Endothelial cell of umbilical vein (primary cell): ENCODE measurements at regions not wholly inside any gene's neighbourhood (a gene's known extent, or its start where the extent isn't known, plus 50 kb on each side); places are given as distances from the start of the nearest gene placed in this dataset.

Experiments used
- BruUV-seq: library from RNA; stranded (reverse); fragments of 400-500 nt; replicated peaks from 2 replicates; lab custom pipeline; 2021; lab: Mats Ljungman, UMichigan
- CTCF ChIA-PET: fragments of 300-600, 350-600 bp; sonication (Branson Sonifier 250); formaldehyde crosslinking; loops from one replicate; lab custom pipeline; 2021; ENCODE audit warnings: antibody characterized with exemption, inconsistent platforms; lab: Charles Lee
- POLR2A ChIA-PET: fragments of 300-600, 350-600 bp; sonication (Branson Sonifier 250); formaldehyde crosslinking; loops from one replicate; lab custom pipeline; 2021; ENCODE audit warnings: antibody characterized with exemption, inconsistent platforms; lab: Charles Lee
- DNase-seq: peaks from one replicate; pipeline ENCODE4 v3.0.0-alpha.2; 2011; ENCODE audit warnings: low read depth, low spot score
- FAIRE-seq: peaks from 2 replicates; lab custom pipeline; 2011; peaks lifted over from hg19 to GRCh38; lab: Jason Lieb, UNC
- H2AFZ ChIP-seq: 2 replicates; pipeline ENCODE4 v1.6.0; 2012; ENCODE audit warnings: low read depth, low read length, control low read depth, inconsistent platforms
- H3K27ac ChIP-seq: 2 replicates; pipeline ENCODE4 v1.5.1; 2011; ENCODE audit warnings: low read depth, mild to moderate bottlenecking, control low read depth, low read length, moderate library complexity; ENCODE audit not compliant: insufficient read depth
- H3K27me3 ChIP-seq, 2 experiments: 2 replicates each; pipeline versions ENCODE4 v1.6.0 to v1.6.1; 2011; ENCODE audit warnings: low read length in 2 of 2, mixed read lengths in 1 of 2; ENCODE audit not compliant: control insufficient read depth in 2 of 2, insufficient read depth in 2 of 2
- H3K36me3 ChIP-seq, 2 experiments: 2 replicates in 1 of 2; 3 replicates in 1 of 2; pipeline ENCODE4 v1.5.1; 2011; ENCODE audit warnings: low read length in 2 of 2, mild to moderate bottlenecking in 1 of 2, moderate library complexity in 1 of 2; ENCODE audit not compliant: control insufficient read depth in 2 of 2, insufficient read depth in 2 of 2; ENCODE audit errors: extremely low read depth in 1 of 2
- H3K4me1 ChIP-seq: 3 replicates; pipeline ENCODE4 v1.5.1; 2011; ENCODE audit warnings: mild to moderate bottlenecking, low read length; ENCODE audit not compliant: control insufficient read depth, insufficient read depth; ENCODE audit errors: extremely low read depth
- H3K4me2 ChIP-seq: 2 replicates; pipeline ENCODE4 v1.6.1; 2011; ENCODE audit warnings: low read length, control low read depth, mixed read lengths; ENCODE audit not compliant: insufficient read depth
- H3K4me3 ChIP-seq, 3 experiments: fragments of 200-600 bp in 1 of 3; sonication (generic), shearing (Covaris generic) in 1 of 3; replicated peaks in 1 of 3; 2 replicates each; pipeline ENCODE4 v1.5.1; 2011 to 2016; ENCODE audit warnings: control low read depth in 3 of 3, low read length in 3 of 3, mild to moderate bottlenecking in 2 of 3, inconsistent platforms in 1 of 3, low read depth in 1 of 3, moderate library complexity in 1 of 3; ENCODE audit not compliant: insufficient read depth in 1 of 3
- H3K79me2 ChIP-seq: 2 replicates; pipeline ENCODE4 v1.6.0; 2012; ENCODE audit warnings: low read length, inconsistent platforms; ENCODE audit not compliant: control insufficient read depth, insufficient read depth
- H3K9ac ChIP-seq: replicated peaks from 2 replicates; pipeline ENCODE3; 2011; ENCODE audit warnings: low read length, control low read depth; ENCODE audit not compliant: insufficient read depth; ENCODE audit errors: extremely low read depth
- H3K9me1 ChIP-seq: replicated peaks from 3 replicates; pipeline ENCODE4 v1.6.0; 2011; ENCODE audit warnings: mild to moderate bottlenecking, low read length; ENCODE audit not compliant: control insufficient read depth, insufficient read depth; ENCODE audit errors: extremely low read depth
- H3K9me3 ChIP-seq: replicated peaks from 2 replicates; pipeline ENCODE4 v1.5.1; 2012; ENCODE audit warnings: low read length, inconsistent platforms; ENCODE audit not compliant: control insufficient read depth, insufficient read depth
- H4K20me1 ChIP-seq: replicated peaks from 2 replicates; pipeline ENCODE3; 2011; ENCODE audit warnings: mild to moderate bottlenecking, low read length; ENCODE audit not compliant: control insufficient read depth, insufficient read depth; ENCODE audit errors: extremely low read depth
- EZH2 ChIP-seq: IDR thresholded peaks from 2 replicates; pipeline ENCODE4 v1.6.1; 2012; ENCODE audit warnings: borderline replicate concordance, low read depth, mild to moderate bottlenecking, moderate library complexity, low read length, inconsistent platforms; ENCODE audit not compliant: severe bottlenecking
- FOS ChIP-seq: IDR thresholded peaks from 2 replicates; pipeline ENCODE4 v1.6.1; 2011; ENCODE audit warnings: mild to moderate bottlenecking, low read length, moderate library complexity, borderline replicate concordance; ENCODE audit not compliant: insufficient read depth
- GATA2 ChIP-seq: IDR thresholded peaks from 2 replicates; pipeline ENCODE4 v1.7.0; 2011; ENCODE audit warnings: low read depth, mild to moderate bottlenecking, moderate library complexity, mixed read lengths, low read length; ENCODE audit not compliant: insufficient read length, insufficient read depth
- JUN ChIP-seq: IDR thresholded peaks from 2 replicates; pipeline ENCODE4 v1.6.1; 2011; ENCODE audit warnings: borderline replicate concordance, low read depth; ENCODE audit not compliant: insufficient read length, insufficient read depth
- MYC ChIP-seq: IDR thresholded peaks from one replicate; pipeline ENCODE4 v1.6.1; 2011; ENCODE audit warnings: mild to moderate bottlenecking, low read depth, low read length
- POLR2A ChIP-seq: IDR thresholded peaks from 2 replicates; pipeline ENCODE4 v1.6.1; 2012; ENCODE audit warnings: low read depth, mild to moderate bottlenecking, control low read depth, low read length
- POLR2AphosphoS5 ChIP-seq: IDR thresholded peaks from 2 replicates; pipeline ENCODE4 v1.6.1; 2012; ENCODE audit warnings: low read depth, mild to moderate bottlenecking, control low read depth, low read length, moderate library complexity; ENCODE audit not compliant: insufficient read depth
- dilution Hi-C: fragments of 300-500 bp; cut with MboI; formaldehyde crosslinking; loops from one replicate; pipeline ENCODE4 v1.15.0; 2019; ENCODE audit warnings: low sequenced_read_pairs; ENCODE audit not compliant: extremely low pct_ligation_motif_present
- intact Hi-C: fragments of 100-400 bp; cut with micrococcal nuclease; formaldehyde crosslinking; loops from one replicate; pipeline ENCODE4 v1.10.0; 2022
- TF ChIP-seq, protein P1 (sequence below), 2 donors: IDR thresholded peaks; 1 replicate in 1 of 2; 2 replicates in 1 of 2; pipeline ENCODE4 v1.5.1; 2011; ENCODE audit warnings: low read length in 2 of 2, mild to moderate bottlenecking in 2 of 2, moderate library complexity in 2 of 2, control low read depth in 1 of 2, inconsistent platforms in 1 of 2, low read depth in 1 of 2; ENCODE audit not compliant: insufficient read depth in 1 of 2; ENCODE audit errors: extremely low read depth in 1 of 2
- TF ChIP-seq, protein P2 (sequence below): IDR thresholded peaks from 2 replicates; pipeline ENCODE4 v1.6.1; 2011; ENCODE audit not compliant: insufficient read depth, insufficient read length

DNA sequence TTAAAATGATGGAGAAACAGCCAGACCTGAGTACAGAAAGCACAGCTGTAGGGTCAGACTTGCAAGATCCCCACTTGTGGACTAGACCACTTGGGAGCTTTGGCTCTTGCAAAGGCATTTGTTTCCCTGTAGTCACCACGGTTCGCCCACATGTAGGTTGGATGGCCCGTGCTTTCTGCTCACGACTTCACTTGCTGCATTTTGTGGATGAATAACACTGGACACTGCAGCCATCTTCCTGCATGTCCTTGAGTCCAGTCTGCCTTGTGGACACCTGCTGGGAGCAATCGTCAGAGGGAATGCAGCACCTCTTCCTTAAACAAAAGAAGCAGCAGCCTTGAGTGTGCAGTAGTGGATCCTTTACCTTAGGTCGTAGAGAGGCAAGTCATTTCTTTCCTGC lies 372.9 kb upstream of the IRX2 start:
- FAIRE-seq (no peak), DNase-seq (no peak)
- intact Hi-C loops: no loop called here
- Histone ChIP-seq H3K9ac (no peak overlapping the region), H3K9me3 (peaks cover 4% of the 10 kb centered on the region), H3K4me3 (no peak overlapping the region), H3K36me3 (no peaks in the 10 kb centered on the region), H3K4me1 (no peaks in the 10 kb centered on the region), H3K27me3 (no peaks in the 10 kb centered on the region), H3K27ac (no peak overlapping the region), H2AFZ (no peak overlapping the region), H3K9me1 (no peaks in the 10 kb centered on the region), H3K79me2 (no peaks in the 10 kb centered on the region), H4K20me1 (no peaks in the 10 kb centered on the region), H3K4me2 (no peak overlapping the region)
- CTCF ChIA-PET: no interaction called here
- POLR2A ChIA-PET: no interaction called here
- dilution Hi-C loops: no loop called here
- TF ChIP-seq, protein P1, sequence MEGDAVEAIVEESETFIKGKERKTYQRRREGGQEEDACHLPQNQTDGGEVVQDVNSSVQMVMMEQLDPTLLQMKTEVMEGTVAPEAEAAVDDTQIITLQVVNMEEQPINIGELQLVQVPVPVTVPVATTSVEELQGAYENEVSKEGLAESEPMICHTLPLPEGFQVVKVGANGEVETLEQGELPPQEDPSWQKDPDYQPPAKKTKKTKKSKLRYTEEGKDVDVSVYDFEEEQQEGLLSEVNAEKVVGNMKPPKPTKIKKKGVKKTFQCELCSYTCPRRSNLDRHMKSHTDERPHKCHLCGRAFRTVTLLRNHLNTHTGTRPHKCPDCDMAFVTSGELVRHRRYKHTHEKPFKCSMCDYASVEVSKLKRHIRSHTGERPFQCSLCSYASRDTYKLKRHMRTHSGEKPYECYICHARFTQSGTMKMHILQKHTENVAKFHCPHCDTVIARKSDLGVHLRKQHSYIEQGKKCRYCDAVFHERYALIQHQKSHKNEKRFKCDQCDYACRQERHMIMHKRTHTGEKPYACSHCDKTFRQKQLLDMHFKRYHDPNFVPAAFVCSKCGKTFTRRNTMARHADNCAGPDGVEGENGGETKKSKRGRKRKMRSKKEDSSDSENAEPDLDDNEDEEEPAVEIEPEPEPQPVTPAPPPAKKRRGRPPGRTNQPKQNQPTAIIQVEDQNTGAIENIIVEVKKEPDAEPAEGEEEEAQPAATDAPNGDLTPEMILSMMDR (IDR thresholded peaks at IDR 0.05; ENCODE audit: extremely low read depth in 1 of 2, insufficient read depth in 1 of 2, low read depth in 1 of 2, low read length in 2 of 2): no peak
- TF ChIP-seq FOS (no peak), GATA2 (no peak), JUN (no peak), EZH2 (no peak), POLR2AphosphoS5 (no peak), MYC (no peak), POLR2A (no peak)
- TF ChIP-seq, protein P2, sequence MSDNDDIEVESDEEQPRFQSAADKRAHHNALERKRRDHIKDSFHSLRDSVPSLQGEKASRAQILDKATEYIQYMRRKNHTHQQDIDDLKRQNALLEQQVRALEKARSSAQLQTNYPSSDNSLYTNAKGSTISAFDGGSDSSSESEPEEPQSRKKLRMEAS: no peak
- no TSS peak for BruUV-seq
